Mucosa of rectum (tissue), 2 donors: ENCODE measurements at regions not wholly inside any gene's neighbourhood (a gene's known extent, or its start where the extent isn't known, plus 50 kb on each side); places are given as distances from the start of the nearest gene placed in this dataset.
"Not testable (repeated sequence)": the region's sequence is repeated elsewhere in the genome, so short reads cannot be mapped to it uniquely, and the experiment has no call there.

ENCODE experiments used
- H3K27ac ChIP-seq, 2 donors: one replicate each; pipeline ENCODE4 v1.7.0; 2013; ENCODE audit warnings: inconsistent platforms in 2 of 2, low read depth in 2 of 2, low read length in 2 of 2
- H3K27me3 ChIP-seq, 2 donors: one replicate each; pipeline ENCODE4 v1.7.0; 2013; ENCODE audit warnings: low read length in 2 of 2; ENCODE audit not compliant: control insufficient read depth in 2 of 2, insufficient read depth in 2 of 2
- H3K36me3 ChIP-seq, 2 donors: one replicate each; pipeline ENCODE4 v1.7.0; 2013; ENCODE audit warnings: low read length in 2 of 2; ENCODE audit not compliant: control insufficient read depth in 2 of 2, insufficient read depth in 2 of 2
- H3K4me1 ChIP-seq, 2 donors: one replicate each; pipeline ENCODE4 v1.7.0; 2013; ENCODE audit warnings: low read length in 2 of 2, mild to moderate bottlenecking in 1 of 2; ENCODE audit not compliant: control insufficient read depth in 2 of 2, insufficient read depth in 2 of 2
- H3K4me3 ChIP-seq, 2 donors: one replicate each; pipeline ENCODE4 v1.7.0; 2013; ENCODE audit warnings: low read length in 2 of 2
- H3K9ac ChIP-seq, 2 donors: one replicate each; pipeline ENCODE4 v1.7.0; 2013; ENCODE audit warnings: low read length in 2 of 2, low read depth in 1 of 2, mild to moderate bottlenecking in 1 of 2
- H3K9me3 ChIP-seq, 2 donors: one replicate each; pipeline ENCODE4 v1.7.0; 2013; ENCODE audit warnings: low read length in 2 of 2; ENCODE audit not compliant: control insufficient read depth in 2 of 2
- donor health status: healthy.
- donor health status: Normal muscosa, but diverticular disease.

- no peaks in the 10 kb centered on the region for H3K36me3 ChIP-seq
- H3K4me3 ChIP-seq: no peak overlapping the region
- no peak overlapping the region for H3K27ac ChIP-seq
- no peak overlapping the region for H3K9ac ChIP-seq
- H3K9me3 ChIP-seq: peaks cover 0 to 2% of the 10 kb centered on the region in 2 donors
- H3K4me1 ChIP-seq: no peaks in the 10 kb centered on the region
- no peaks in the 10 kb centered on the region for H3K27me3 ChIP-seq
These were observed 938.6 kb downstream of the C6orf118 start for GRCh38 chr6:164370773-164371172.

- Histone ChIP-seq H3K27me3 (no peaks in the 10 kb centered on the region), H3K4me3 (no peak overlapping the region), H3K36me3 (no peaks in the 10 kb centered on the region), H3K4me1 (no peaks in the 10 kb centered on the region), H3K27ac (no peak overlapping the region), H3K9ac (no peak overlapping the region), H3K9me3 (peaks cover 0 to 11% of the 10 kb centered on the region in 2 donors)
These were observed 944.9 kb downstream of the QKI start for GRCh38 chr6:164359441-164359840.

- Histone ChIP-seq H3K4me3 (no peak overlapping the region), H3K9ac (no peak overlapping the region), H3K4me1 (no peaks in the 10 kb centered on the region), H3K9me3 (peaks cover 0 to 13% of the 10 kb centered on the region in 2 donors), H3K36me3 (no peaks in the 10 kb centered on the region), H3K27ac (no peak overlapping the region), H3K27me3 (no peaks in the 10 kb centered on the region)
These were observed 944.5 kb downstream of the QKI start for GRCh38 chr6:164359036-164359435.

- H3K27me3 ChIP-seq: no peaks in the 10 kb centered on the region
- H3K27ac ChIP-seq: no peak overlapping the region
- no peaks in the 10 kb centered on the region for H3K4me1 ChIP-seq
- H3K9me3 ChIP-seq: peaks cover 0 to 15% of the 10 kb centered on the region in 2 donors
- H3K9ac ChIP-seq: no peak overlapping the region
- no peaks in the 10 kb centered on the region for H3K36me3 ChIP-seq
- H3K4me3 ChIP-seq: no peak overlapping the region
These were observed 942.3 kb downstream of the QKI start for GRCh38 chr6:164356814-164357213.

GRCh38 chr6:164347455-164347854 lies 932.9 kb downstream of the QKI start:
- no peaks in the 10 kb centered on the region for H3K27me3 ChIP-seq
- no peaks in the 10 kb centered on the region for H3K9me3 ChIP-seq
- H3K4me3 ChIP-seq: no peak overlapping the region
- H3K4me1 ChIP-seq: no peaks in the 10 kb centered on the region
- no peak overlapping the region for H3K27ac ChIP-seq
- no peak overlapping the region for H3K9ac ChIP-seq
- H3K36me3 ChIP-seq: no peaks in the 10 kb centered on the region

- Histone ChIP-seq H3K9ac (no peak overlapping the region), H3K4me1 (no peaks in the 10 kb centered on the region), H3K9me3 (no peaks in the 10 kb centered on the region), H3K4me3 (no peak overlapping the region), H3K27ac (no peak overlapping the region), H3K27me3 (no peaks in the 10 kb centered on the region), H3K36me3 (no peaks in the 10 kb centered on the region)
These were observed 932.1 kb downstream of the QKI start for GRCh38 chr6:164346631-164347030.

GRCh38 chr6:164345806-164346496 lies 931.4 kb downstream of the QKI start:
- Histone ChIP-seq H3K9me3 (no peaks in the 10 kb centered on the region), H3K36me3 (no peaks in the 10 kb centered on the region), H3K9ac (no peak overlapping the region), H3K27ac (no peak overlapping the region), H3K4me1 (no peaks in the 10 kb centered on the region), H3K27me3 (no peaks in the 10 kb centered on the region), H3K4me3 (no peak overlapping the region)

- Histone ChIP-seq H3K27ac (no peak overlapping the region), H3K9ac (no peak overlapping the region), H3K9me3 (no peaks in the 10 kb centered on the region), H3K36me3 (no peaks in the 10 kb centered on the region), H3K4me3 (no peak overlapping the region), H3K4me1 (no peaks in the 10 kb centered on the region), H3K27me3 (no peaks in the 10 kb centered on the region)
These were observed 930.8 kb downstream of the QKI start for GRCh38 chr6:164345327-164345726.

- Histone ChIP-seq H3K4me3 (no peak overlapping the region), H3K27me3 (no peaks in the 10 kb centered on the region), H3K9ac (no peak overlapping the region), H3K4me1 (no peaks in the 10 kb centered on the region), H3K9me3 (no peaks in the 10 kb centered on the region), H3K36me3 (no peaks in the 10 kb centered on the region), H3K27ac (no peak overlapping the region)
These were observed 930.3 kb downstream of the QKI start for GRCh38 chr6:164344801-164345291.

- not testable (repeated sequence) for H3K36me3 ChIP-seq, H3K4me3 ChIP-seq, H3K9ac ChIP-seq, H3K9me3 ChIP-seq, H3K27me3 ChIP-seq, H3K4me1 ChIP-seq, H3K27ac ChIP-seq
These were observed 924.9 kb downstream of the QKI start for GRCh38 chr6:164339442-164339841.
